Panc1 (cell line): ENCODE measurements at regions not wholly inside any gene's neighbourhood (a gene's known extent, or its start where the extent isn't known, plus 50 kb on each side); places are given as distances from the start of the nearest gene placed in this dataset.

Experiments used
- ATAC-seq: fragments of 200-7000 bp; cut with Tn5 transposase; 2 replicates; pipeline ENCODE4 v1.9.1; 2020; ENCODE audit warnings: mild to moderate bottlenecking, moderate library complexity
- BruUV-seq: library from RNA; stranded (reverse); fragments of 400-500 nt; replicated peaks from 2 replicates; lab custom pipeline; 2021; lab: Mats Ljungman, UMichigan
- CTCF ChIA-PET: fragments of 300-600 bp; sonication (Branson Sonifier 250); formaldehyde crosslinking; loops from one replicate; lab custom pipeline; 2022; ENCODE audit warnings: antibody characterized with exemption; lab: Charles Lee
- POLR2A ChIA-PET: fragments of 300-600 bp; sonication (Branson Sonifier 250); formaldehyde crosslinking; loops from one replicate; lab custom pipeline; 2022; ENCODE audit warnings: antibody characterized with exemption; lab: Charles Lee
- DNase-seq: peaks from one replicate; pipeline ENCODE4 v3.0.0-alpha.2; 2010; ENCODE audit warnings: low read depth, low spot score
- H3K27ac ChIP-seq: 2 replicates; pipeline ENCODE4 v1.5.1; 2011; ENCODE audit warnings: mild to moderate bottlenecking, low read length, inconsistent platforms
- H3K27me3 ChIP-seq: fragments of 200-500 bp; sonication (Bioruptor generic); 2 replicates; pipeline ENCODE4 v1.6.0; 2014; ENCODE audit warnings: low read length, inconsistent platforms; ENCODE audit not compliant: control insufficient read depth, insufficient read depth
- H3K36me3 ChIP-seq: fragments of 200-500 bp; sonication (Bioruptor generic); 2 replicates; pipeline ENCODE4 v1.5.1; 2014; ENCODE audit warnings: inconsistent platforms, mild to moderate bottlenecking, low read length, moderate library complexity; ENCODE audit not compliant: control insufficient read depth, insufficient read depth
- H3K4me1 ChIP-seq: 2 replicates; pipeline ENCODE4 v1.5.1; 2011; ENCODE audit warnings: inconsistent platforms, mild to moderate bottlenecking, low read length, moderate library complexity; ENCODE audit not compliant: control insufficient read depth, insufficient read depth
- H3K4me3 ChIP-seq, 2 experiments: 2 replicates each; pipeline ENCODE4 v1.5.1; 2011 to 2012; ENCODE audit warnings: low read depth in 2 of 2, low read length in 2 of 2, mild to moderate bottlenecking in 2 of 2, inconsistent platforms in 1 of 2, moderate library complexity in 1 of 2
- H3K9me3 ChIP-seq: fragments of 200-500 bp; sonication (Bioruptor generic); 2 replicates; pipeline ENCODE4 v1.5.1; 2014; ENCODE audit warnings: low read depth, mild to moderate bottlenecking, inconsistent platforms, low read length, moderate library complexity; ENCODE audit not compliant: control insufficient read depth, insufficient read depth
- POLR2AphosphoS5 ChIP-seq: IDR thresholded peaks from 2 replicates; pipeline ENCODE4 v1.6.1; 2012; ENCODE audit warnings: mild to moderate bottlenecking, low read depth, low read length, moderate library complexity
- SIN3A ChIP-seq: IDR thresholded peaks from 2 replicates; pipeline ENCODE4 v1.6.1; 2012; ENCODE audit warnings: low read depth, mild to moderate bottlenecking, low read length, moderate library complexity, borderline replicate concordance; ENCODE audit not compliant: insufficient read depth
- TCF7L2 ChIP-seq: IDR thresholded peaks from 2 replicates; pipeline ENCODE4 v1.6.1; 2011; ENCODE audit warnings: mild to moderate bottlenecking, low read depth, low read length, inconsistent platforms
- in situ Hi-C: cut with HindIII; loops from 2 replicates; pipeline ENCODE4 v1.10.0; 2016; ENCODE audit warnings: low sequenced_read_pairs, low pct_unique_long_range_greater_than_20kb
- intact Hi-C: fragments of 100-400 bp; cut with micrococcal nuclease; formaldehyde crosslinking; loops from one replicate; pipeline ENCODE4 v1.10.0; 2022; ENCODE audit not compliant: unreplicated experiment
- TF ChIP-seq, protein P1 (sequence below): fragments of 450-650 bp; IDR thresholded peaks from 2 replicates; pipeline ENCODE4 v1.5.1; 2017; ENCODE audit warnings: mild to moderate bottlenecking
- TF ChIP-seq, protein P2 (sequence below), 2 experiments: IDR thresholded peaks; 2 replicates each; pipeline ENCODE4 v1.6.1; 2011 to 2012; ENCODE audit warnings: low read depth in 2 of 2, control low read depth in 1 of 2, low read length in 1 of 2, mild to moderate bottlenecking in 1 of 2, moderate library complexity in 1 of 2; ENCODE audit not compliant: insufficient read depth in 1 of 2

DNA sequence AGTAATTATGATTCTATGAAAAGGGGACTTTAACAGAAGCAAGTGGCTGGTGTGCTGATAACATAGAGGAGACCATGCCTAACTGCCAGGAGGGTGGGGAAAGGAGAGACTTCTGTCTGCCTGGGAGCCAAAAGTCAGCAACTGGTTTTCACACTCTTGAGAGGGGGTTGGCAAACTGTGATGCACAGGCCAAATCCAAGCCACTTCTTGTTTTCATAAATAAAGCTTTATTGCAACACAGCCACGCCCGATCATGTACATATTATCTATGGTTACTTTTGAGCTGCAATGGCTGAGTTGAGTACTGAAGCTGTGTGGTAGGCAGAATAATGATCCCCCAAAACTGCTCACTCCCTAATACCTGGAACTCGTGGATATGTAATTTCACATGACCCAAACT, 208.4 kb downstream of the LNPK start:
- Histone ChIP-seq H3K4me3 (no peak overlapping the region), H3K27me3 (no peaks in the 10 kb centered on the region), H3K9me3 (no peaks in the 10 kb centered on the region), H3K27ac (no peak overlapping the region), H3K36me3 (no peaks in the 10 kb centered on the region), H3K4me1 (no peaks in the 10 kb centered on the region)
- POLR2A ChIA-PET = no interaction called here
- ATAC-seq (no peak), DNase-seq (no peak)
- intact Hi-C loops (no loop called here), in situ Hi-C loops (no loop called here)
- no TSS peak for BruUV-seq
- TF ChIP-seq TCF7L2 (no peak), SIN3A (no peak)
- TF ChIP-seq, protein P1, sequence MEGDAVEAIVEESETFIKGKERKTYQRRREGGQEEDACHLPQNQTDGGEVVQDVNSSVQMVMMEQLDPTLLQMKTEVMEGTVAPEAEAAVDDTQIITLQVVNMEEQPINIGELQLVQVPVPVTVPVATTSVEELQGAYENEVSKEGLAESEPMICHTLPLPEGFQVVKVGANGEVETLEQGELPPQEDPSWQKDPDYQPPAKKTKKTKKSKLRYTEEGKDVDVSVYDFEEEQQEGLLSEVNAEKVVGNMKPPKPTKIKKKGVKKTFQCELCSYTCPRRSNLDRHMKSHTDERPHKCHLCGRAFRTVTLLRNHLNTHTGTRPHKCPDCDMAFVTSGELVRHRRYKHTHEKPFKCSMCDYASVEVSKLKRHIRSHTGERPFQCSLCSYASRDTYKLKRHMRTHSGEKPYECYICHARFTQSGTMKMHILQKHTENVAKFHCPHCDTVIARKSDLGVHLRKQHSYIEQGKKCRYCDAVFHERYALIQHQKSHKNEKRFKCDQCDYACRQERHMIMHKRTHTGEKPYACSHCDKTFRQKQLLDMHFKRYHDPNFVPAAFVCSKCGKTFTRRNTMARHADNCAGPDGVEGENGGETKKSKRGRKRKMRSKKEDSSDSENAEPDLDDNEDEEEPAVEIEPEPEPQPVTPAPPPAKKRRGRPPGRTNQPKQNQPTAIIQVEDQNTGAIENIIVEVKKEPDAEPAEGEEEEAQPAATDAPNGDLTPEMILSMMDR = no peak
- TF ChIP-seq, protein P2, sequence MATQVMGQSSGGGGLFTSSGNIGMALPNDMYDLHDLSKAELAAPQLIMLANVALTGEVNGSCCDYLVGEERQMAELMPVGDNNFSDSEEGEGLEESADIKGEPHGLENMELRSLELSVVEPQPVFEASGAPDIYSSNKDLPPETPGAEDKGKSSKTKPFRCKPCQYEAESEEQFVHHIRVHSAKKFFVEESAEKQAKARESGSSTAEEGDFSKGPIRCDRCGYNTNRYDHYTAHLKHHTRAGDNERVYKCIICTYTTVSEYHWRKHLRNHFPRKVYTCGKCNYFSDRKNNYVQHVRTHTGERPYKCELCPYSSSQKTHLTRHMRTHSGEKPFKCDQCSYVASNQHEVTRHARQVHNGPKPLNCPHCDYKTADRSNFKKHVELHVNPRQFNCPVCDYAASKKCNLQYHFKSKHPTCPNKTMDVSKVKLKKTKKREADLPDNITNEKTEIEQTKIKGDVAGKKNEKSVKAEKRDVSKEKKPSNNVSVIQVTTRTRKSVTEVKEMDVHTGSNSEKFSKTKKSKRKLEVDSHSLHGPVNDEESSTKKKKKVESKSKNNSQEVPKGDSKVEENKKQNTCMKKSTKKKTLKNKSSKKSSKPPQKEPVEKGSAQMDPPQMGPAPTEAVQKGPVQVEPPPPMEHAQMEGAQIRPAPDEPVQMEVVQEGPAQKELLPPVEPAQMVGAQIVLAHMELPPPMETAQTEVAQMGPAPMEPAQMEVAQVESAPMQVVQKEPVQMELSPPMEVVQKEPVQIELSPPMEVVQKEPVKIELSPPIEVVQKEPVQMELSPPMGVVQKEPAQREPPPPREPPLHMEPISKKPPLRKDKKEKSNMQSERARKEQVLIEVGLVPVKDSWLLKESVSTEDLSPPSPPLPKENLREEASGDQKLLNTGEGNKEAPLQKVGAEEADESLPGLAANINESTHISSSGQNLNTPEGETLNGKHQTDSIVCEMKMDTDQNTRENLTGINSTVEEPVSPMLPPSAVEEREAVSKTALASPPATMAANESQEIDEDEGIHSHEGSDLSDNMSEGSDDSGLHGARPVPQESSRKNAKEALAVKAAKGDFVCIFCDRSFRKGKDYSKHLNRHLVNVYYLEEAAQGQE (IDR thresholded peaks at IDR 0.05; ENCODE audit: insufficient read depth in 1 of 2, low read depth in 2 of 2, low read length in 1 of 2) = no peak
- CTCF ChIA-PET = no interaction called here

DNA sequence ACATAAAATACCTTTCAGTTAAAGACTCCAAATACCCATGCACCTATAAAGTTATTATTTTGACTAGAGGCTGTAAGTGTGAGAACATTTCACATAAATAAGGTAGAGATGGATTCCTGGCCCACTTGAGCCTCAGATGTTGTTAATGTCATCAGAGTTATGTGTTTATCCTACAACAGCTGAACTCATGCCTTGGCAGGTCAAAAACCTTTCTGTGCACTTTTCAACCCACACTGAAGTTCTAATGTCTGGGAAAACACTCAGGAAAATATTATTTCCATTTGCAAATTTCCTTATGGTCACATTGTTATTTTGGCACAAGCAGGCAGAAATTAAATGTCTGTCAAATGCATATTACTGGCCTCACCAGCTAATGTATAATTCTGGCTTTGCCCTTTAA, 209.2 kb downstream of the LNPK start:
- in situ Hi-C loops = no loop called here

More for the DNA sequence above, 209.2 kb downstream of the LNPK start:
- TF ChIP-seq TCF7L2 = no peak
- no peak for TF ChIP-seq SIN3A
- TF ChIP-seq, protein P2 (IDR thresholded peaks at IDR 0.05; ENCODE audit: insufficient read depth in 1 of 2, low read depth in 2 of 2, low read length in 1 of 2) = no peak
- TF ChIP-seq, protein P1 = no peak
- no peak for TF ChIP-seq POLR2AphosphoS5
- Histone ChIP-seq H3K9me3 (no peaks in the 10 kb centered on the region), H3K27me3 (no peaks in the 10 kb centered on the region), H3K4me3 (no peak overlapping the region), H3K27ac (no peak overlapping the region), H3K36me3 (no peaks in the 10 kb centered on the region), H3K4me1 (no peaks in the 10 kb centered on the region)
- no peak for ATAC-seq
- BruUV-seq = no TSS peak
- ChIA-PET POLR2A (no interaction called here), CTCF (no interaction called here)
- DNase-seq = no peak
- intact Hi-C loops = no loop called here
